GM19328 (cell line): ENCODE measurements at regions not wholly inside any gene's neighbourhood (a gene's known extent, or its start where the extent isn't known, plus 50 kb on each side); places are given as distances from the start of the nearest gene placed in this dataset.
"Not testable (repeated sequence)": the region's sequence is repeated elsewhere in the genome, so short reads cannot be mapped to it uniquely, and the experiment has no call there.

Experiments used
- ATAC-seq: cut with Tn5 transposase; IDR thresholded peaks from one replicate; pipeline ENCODE4 v1.9.1; 2021; ENCODE audit warnings: mild to moderate bottlenecking, moderate library complexity; ENCODE audit not compliant: unreplicated experiment

DNA sequence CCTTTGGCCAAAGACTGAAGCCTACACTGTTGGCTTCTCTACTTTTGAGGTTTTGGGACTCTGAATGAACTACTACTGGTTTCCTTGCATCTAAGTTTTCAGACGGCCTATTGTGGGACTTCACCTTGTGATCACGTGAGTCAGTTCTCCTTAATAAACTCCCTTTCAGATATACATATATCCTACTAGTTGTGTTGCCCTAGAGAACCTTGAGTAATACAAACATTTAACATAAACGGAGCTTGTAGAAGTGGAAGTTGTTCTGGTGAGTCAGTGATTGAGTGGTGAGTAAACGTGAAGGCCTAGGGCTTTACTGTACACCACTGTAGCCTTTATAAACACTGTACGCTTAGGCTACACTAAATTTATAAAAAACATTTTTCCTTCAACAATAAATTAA, 107.2 kb upstream of the CDH2 start:
- ATAC-seq: no peak

DNA sequence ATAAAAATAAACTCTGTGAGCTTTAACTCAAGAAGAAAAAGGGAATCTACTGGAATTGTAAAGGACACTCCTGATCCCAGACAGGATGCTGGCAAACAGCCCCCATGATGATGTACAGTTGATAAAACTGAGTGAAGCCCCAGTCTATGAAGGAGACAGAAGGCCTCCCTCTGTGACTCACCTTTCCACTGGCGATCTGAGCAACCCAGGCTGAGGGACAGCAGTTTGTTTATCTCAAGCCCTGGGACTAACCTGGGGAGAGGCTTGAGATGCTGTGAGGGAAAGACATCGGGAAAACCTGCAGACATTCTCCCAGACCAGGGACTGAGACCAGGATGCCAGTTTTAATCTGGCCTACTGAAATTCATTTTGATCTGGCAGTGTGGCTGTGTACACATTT, 104.5 kb upstream of the CDH2 start:
- ATAC-seq: no peak

DNA sequence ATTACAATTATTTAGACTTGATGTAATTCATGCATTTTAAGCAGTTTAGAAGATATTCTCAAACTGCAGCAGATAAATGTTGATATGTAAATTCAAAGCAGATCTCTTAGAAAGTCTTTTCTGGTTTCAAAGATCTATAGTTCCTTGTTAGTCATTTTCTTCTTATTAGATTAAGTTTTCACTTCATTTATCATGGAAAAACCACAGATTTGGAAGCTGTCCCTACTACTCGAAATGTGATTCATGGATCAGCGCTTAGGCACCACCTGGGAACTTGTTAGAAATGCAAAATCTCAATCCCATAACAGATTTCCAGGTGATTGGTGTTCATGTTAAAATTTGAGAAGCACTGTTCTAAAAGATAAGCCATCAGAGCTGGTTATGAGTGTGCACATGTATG, 92.8 kb upstream of the CDH2 start:
- no peak for ATAC-seq

DNA sequence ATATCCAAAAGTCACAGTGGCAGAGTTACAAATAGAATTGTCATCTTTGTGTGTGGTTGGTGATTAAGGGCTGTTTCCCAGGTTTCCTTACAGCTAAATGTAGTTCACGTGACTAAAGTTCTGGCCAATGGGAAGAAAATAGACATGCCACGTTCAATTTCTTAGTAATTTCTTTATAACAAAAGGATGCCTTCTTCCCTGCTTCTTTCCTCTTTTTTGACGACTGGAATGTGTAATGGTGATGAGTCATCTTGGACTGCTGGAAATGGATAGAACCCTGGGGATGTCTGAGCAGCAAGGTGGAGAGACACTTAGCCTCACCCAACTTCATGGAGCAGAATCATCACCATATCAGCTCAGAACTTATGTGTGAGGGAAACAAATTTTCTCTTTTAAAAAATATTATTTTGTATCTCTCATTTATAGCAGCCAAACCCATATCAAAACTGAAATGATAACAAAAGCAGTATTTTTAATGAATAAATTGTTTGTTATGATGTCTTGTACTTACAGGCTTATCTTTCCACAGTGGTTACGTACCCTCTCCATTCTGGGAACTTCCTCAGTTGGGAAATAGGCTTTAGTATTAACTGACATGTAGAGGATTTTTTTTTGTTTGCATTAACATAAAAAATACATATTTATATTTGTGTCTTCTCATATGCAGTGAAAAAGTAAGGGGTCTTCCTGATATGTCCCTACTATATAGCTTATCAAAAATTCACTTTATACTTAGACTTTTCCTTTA, 91.1 kb upstream of the CDH2 start:
- no peak for ATAC-seq

DNA sequence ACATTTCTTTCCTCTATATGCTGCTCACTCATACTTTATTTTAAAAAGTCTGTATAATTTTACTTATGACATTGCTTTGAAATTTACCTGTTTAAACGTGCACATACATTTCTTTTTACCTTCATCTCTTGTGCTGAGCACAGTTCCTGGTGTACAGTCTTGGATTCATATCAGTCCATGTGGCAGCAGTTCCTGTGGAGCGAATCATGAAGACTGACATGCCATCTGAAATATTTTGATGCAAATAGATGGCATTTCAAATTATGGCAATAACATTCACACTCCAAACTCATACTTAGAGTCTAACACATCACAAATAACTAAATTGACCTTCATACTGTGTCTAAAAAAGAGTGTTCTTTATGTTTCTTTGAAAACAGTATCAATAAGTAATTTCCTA, 90.3 kb upstream of the CDH2 start:
- ATAC-seq: no peak

DNA sequence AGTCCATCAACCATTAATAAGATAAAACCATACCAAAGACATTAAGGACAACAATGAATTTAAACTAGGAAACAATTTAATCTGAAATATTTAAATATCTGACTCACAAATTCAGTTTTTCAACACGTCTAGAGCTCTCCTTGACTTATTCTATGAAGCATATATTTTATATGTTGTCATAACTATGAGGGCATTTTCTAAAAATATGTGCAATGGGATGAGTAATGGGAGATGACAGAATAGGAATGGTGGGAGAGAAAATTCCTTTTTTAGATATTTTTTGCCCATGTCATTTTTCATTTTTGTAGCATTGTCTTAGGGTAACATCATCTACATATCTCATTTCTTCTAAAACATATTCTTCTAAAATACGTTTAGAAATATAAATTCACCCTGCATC, 79.2 kb upstream of the CDH2 start:
- ATAC-seq: no peak

DNA sequence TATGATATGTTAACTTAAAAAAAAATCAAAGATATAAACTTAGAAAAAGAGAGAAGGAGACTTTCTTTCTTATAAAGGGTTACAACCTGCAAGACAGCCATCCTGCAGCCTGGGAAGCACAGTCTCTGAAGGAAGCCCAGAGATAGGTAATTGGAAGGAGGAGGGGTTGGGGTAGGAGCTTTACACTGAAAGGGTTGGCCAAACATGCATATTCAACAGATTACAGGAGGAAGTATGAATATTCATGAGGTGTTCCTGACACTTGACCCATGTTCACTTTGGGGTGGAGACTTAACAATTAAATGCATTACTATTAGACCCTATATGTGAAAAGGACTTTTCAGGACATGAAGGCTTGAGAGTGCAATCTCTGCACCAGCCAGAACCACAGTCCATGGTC, 71.7 kb upstream of the CDH2 start:
- no peak for ATAC-seq

DNA sequence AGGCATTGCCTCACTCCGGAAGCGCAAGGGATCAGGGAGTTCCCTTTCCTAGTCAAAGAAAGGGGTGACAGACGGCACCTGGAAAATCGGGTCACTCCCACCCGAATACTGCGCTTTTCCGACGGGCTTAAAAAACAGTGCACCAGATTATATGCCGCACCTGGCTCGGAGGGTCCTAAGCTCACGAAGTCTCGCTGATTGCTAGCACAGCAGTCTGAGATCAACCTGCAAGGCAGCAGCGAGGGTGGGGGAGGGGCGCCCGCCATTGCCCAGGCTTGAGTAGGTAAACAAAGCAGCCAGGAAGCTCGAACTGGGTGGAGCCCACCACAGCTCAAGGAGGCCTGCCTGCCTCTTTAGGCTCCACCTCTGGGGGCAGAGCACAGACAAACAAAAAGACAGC, 63.7 kb upstream of the CDH2 start:
- not testable (repeated sequence) for ATAC-seq

DNA sequence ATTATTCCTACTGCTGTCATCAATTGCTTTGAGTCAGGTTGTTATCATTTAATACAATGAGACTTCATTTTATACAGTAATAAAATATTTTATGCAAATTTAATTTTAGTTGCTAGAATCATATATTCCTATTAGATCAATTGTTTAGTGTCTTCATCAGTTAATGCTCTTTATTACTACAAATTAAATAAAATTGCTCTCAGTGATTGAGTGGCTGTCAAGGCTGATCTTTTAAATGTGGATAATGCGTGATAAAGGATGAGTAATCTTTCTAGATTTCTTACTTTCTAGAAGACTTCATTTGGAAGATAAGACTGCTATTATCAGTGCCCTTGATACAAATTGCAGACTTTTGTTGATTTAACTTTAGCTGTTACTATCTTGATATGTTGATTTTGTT, 59.6 kb upstream of the CDH2 start:
- ATAC-seq: no peak
